ENCODE measurements at regions not wholly inside any gene's neighbourhood (a gene's known extent, or its start where the extent isn't known, plus 50 kb on each side); places are given as distances from the start of the nearest gene placed in this dataset.

DNA sequence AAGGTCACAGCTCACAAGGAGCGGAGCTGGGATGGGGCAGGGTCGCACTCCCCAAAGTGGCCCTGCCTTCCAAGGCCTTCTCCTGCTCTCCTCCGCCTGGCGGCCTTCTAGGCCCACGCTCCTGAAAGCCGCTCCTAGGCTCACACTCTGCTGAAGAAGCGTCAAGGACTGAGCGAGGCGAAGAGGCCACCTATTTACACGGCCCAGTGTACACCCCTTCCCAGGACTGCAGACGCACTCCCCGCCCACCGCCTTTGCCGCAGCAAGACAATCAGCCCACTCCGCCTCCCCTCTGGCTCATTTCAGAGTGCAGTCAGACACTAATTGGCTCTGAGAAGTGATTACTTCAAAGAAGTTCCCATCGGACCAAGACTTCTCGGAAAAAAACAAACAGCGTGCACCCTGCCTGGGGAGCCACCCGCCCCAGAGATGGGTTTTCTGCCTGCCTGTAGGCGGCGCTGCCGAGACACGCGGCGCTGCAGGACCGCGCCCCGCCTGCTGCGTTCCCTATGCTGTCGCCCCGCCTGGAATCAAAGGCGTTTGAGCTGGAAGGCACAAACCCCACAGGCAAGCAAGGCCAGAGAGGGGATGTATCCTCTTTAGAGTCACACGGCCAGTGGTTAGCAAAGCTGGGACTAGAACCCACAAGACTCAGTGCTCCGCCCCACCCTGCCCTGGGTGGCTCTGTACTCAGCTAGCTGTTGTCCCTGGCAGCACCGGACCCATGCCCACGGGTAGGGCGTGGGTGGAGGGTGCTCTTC lies 414.8 kb downstream of the BUD13 start:
- no peak overlapping the region for H3K27ac Mint-ChIP-seq (ENCODE audit: unreplicated experiment)
- peaks cover 3% of the 10 kb centered on the region for H3K9me3 Mint-ChIP-seq
- DNase-seq (ENCODE audit: low read depth, low spot score): peak; percentile 40
- TF ChIP-seq CTCF (conservative IDR thresholded peaks at IDR 0.05): peak; percentile 74
- peaks cover 21% of the 10 kb centered on the region for H3K27me3 Mint-ChIP-seq (ENCODE audit: low read depth)
- no peaks in the 10 kb centered on the region for H3K36me3 Mint-ChIP-seq (ENCODE audit: low read depth)
- no peak overlapping the region for H3K4me3 Mint-ChIP-seq
- peaks cover 14% of the 10 kb centered on the region for H3K4me1 Mint-ChIP-seq

DNA sequence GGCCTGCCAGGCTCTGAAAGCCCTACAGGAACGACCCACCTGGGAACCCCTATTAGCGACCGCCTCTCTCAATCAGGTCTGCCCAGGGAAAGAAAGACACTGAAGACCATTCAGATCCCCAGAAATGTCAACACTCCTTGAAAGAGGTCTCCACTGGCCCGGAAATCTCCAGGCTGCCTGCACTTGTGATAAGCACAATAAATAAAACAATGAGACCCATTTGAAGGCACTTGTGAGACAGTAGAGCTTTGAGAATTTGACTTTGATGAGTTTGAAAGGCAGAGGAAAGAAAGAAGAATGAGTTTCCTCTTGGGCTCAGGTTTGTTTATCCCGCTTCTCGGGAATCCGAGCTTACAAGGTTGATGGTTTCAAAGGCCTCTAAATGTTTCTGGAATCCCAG lies 416.3 kb downstream of the BUD13 start:
- peaks cover 3% of the 10 kb centered on the region for H3K9me3 Mint-ChIP-seq
- no peak for DNase-seq (ENCODE audit: low read depth, low spot score)
- no peaks in the 10 kb centered on the region for H3K36me3 Mint-ChIP-seq (ENCODE audit: low read depth)
- H3K27ac Mint-ChIP-seq (ENCODE audit: unreplicated experiment): no peak overlapping the region
- no peak overlapping the region for H3K4me3 Mint-ChIP-seq
- H3K27me3 Mint-ChIP-seq (ENCODE audit: low read depth): peaks cover 16% of the 10 kb centered on the region
- H3K4me1 Mint-ChIP-seq: peaks cover 14% of the 10 kb centered on the region
- no peak for TF ChIP-seq CTCF (conservative IDR thresholded peaks at IDR 0.05)

DNA sequence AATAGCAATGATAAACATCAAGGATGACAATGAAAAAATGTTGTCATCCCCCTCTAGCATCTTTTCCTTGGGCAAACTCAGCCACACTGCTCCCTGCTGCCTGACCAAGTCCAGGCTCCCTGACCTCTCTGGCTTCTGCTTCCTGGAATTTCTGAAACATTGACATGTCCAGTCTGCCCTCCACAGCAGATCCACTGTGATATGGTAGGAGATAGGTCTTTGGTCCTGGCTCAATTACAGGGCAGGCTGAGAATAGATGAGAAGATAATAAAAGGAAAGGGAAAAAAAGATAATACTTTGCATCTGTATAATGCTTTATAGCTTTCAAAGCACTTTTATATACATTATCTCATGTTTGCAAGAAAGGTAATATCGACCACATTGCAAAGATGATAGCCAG lies 417.7 kb downstream of the BUD13 start:
- TF ChIP-seq CTCF (conservative IDR thresholded peaks at IDR 0.05): no peak
- Mint-ChIP-seq H3K4me3 (no peak overlapping the region), H3K27me3 (ENCODE audit: low read depth) (peaks cover 14% of the 10 kb centered on the region), H3K27ac (ENCODE audit: unreplicated experiment) (no peak overlapping the region), H3K4me1 (peaks cover 14% of the 10 kb centered on the region), H3K9me3 (peaks cover 3% of the 10 kb centered on the region), H3K36me3 (ENCODE audit: low read depth) (no peaks in the 10 kb centered on the region)
- no peak for DNase-seq (ENCODE audit: low read depth, low spot score)

GRCh38 chr11:116353589-116353988 lies 419.2 kb downstream of the BUD13 start:
- H3K27me3 Mint-ChIP-seq (ENCODE audit: low read depth): peaks cover 9% of the 10 kb centered on the region
- no peak overlapping the region for H3K27ac Mint-ChIP-seq (ENCODE audit: unreplicated experiment)
- no peak for TF ChIP-seq CTCF (conservative IDR thresholded peaks at IDR 0.05)
- peaks cover 5% of the 10 kb centered on the region for H3K9me3 Mint-ChIP-seq
- no peaks in the 10 kb centered on the region for H3K36me3 Mint-ChIP-seq (ENCODE audit: low read depth)
- H3K4me3 Mint-ChIP-seq: no peak overlapping the region
- H3K4me1 Mint-ChIP-seq: peaks cover 25% of the 10 kb centered on the region
- no peak for DNase-seq (ENCODE audit: low read depth, low spot score)

GRCh38 chr11:116352881-116353280 lies 419.9 kb downstream of the BUD13 start:
- no peak for TF ChIP-seq CTCF (conservative IDR thresholded peaks at IDR 0.05)
- peaks cover 7% of the 10 kb centered on the region for H3K9me3 Mint-ChIP-seq

More at GRCh38 chr11:116352881-116353280, 419.9 kb downstream of the BUD13 start:
- H3K4me3 Mint-ChIP-seq: no peak overlapping the region
- DNase-seq (ENCODE audit: low read depth, low spot score): no peak
- H3K4me1 Mint-ChIP-seq: peaks cover 32% of the 10 kb centered on the region
- H3K27ac Mint-ChIP-seq (ENCODE audit: unreplicated experiment): no peak overlapping the region
- peaks cover 8% of the 10 kb centered on the region for H3K27me3 Mint-ChIP-seq (ENCODE audit: low read depth)
- peaks cover 2% of the 10 kb centered on the region for H3K36me3 Mint-ChIP-seq (ENCODE audit: low read depth)
